Right atrium auricular region (tissue), 2 donors: ENCODE measurements at regions not wholly inside any gene's neighbourhood (a gene's known extent, or its start where the extent isn't known, plus 50 kb on each side); places are given as distances from the start of the nearest gene placed in this dataset.

Source experiments
- DNase-seq: peaks from one replicate; pipeline ENCODE4 v3.0.0-alpha.2; 2019; ENCODE audit warnings: low spot score
- H3K27ac ChIP-seq, 2 donors: fragments of 200-600 bp; sonication (generic); 1 replicate in 1 of 2; 2 replicates in 1 of 2; pipeline ENCODE4 v1.5.1; 2016 to 2019
- H3K27me3 ChIP-seq, 2 donors: fragments of 200-600 bp; sonication (generic); one replicate each; pipeline versions ENCODE4 v1.5.1 to v1.6.0; 2017 to 2019
- H3K36me3 ChIP-seq: fragments of 200-600 bp; sonication (generic); one replicate; pipeline ENCODE4 v1.5.1; 2016
- H3K4me1 ChIP-seq, 2 donors: fragments of 200-600 bp; sonication (generic); one replicate each; pipeline versions ENCODE4 v1.5.1 to v1.6.0; 2017 to 2019
- H3K4me3 ChIP-seq, 2 donors: fragments of 200-600 bp; sonication (generic); 1 replicate in 1 of 2; 2 replicates in 1 of 2; pipeline ENCODE4 v1.5.1; 2017 to 2019; ENCODE audit warnings: mild to moderate bottlenecking in 1 of 2, moderate library complexity in 1 of 2
- H3K9me3 ChIP-seq, 2 donors: fragments of 200-600 bp; sonication (generic); one replicate each; pipeline ENCODE4 v1.5.1; 2019
- CTCF ChIP-seq, 2 donors: fragments of 200-600 bp; sonication (generic); IDR thresholded peaks; one replicate each; pipeline ENCODE4 v1.5.1; 2019; ENCODE audit warnings: antibody characterized with exemption in 2 of 2

DNA sequence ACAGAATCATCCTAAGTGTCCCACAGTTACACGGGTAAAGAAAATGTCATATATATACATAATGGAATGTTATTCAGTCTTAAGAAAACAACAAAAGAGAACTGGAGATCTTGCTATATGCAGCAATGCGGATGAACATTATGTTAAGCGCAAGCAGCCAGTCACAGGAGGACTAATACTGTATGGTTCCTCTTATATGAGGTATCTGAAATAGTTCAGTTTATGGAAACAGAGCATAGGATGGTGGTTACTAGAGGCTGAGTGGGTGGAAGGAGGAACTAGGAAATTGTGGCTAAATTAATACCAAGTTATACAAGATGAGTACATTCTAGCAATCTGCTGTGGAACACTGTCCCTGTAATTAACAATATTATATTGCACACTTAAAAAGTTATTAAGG lies 834.3 kb downstream of the KCNT2 start:
- no peak for TF ChIP-seq CTCF (IDR thresholded peaks at IDR 0.05)
- no peaks in the 10 kb centered on the region for H3K9me3 ChIP-seq
- H3K4me3 ChIP-seq = no peak overlapping the region
- H3K27me3 ChIP-seq = no peaks in the 10 kb centered on the region
- no peaks in the 10 kb centered on the region for H3K4me1 ChIP-seq
- DNase-seq = no peak
- no peak overlapping the region for H3K27ac ChIP-seq
- no peaks in the 10 kb centered on the region for H3K36me3 ChIP-seq

GRCh38 chr1:195769461-195769860 lies 838.8 kb downstream of the KCNT2 start:
- DNase-seq = no peak
- no peak for TF ChIP-seq CTCF (IDR thresholded peaks at IDR 0.05)
- no peaks in the 10 kb centered on the region for H3K4me1 ChIP-seq

GRCh38 chr1:195768936-195769335 lies 839.3 kb downstream of the KCNT2 start:
- DNase-seq = no peak
- Histone ChIP-seq H3K27ac (no peak overlapping the region), H3K4me3 (no peak overlapping the region), H3K27me3 (no peaks in the 10 kb centered on the region), H3K4me1 (no peaks in the 10 kb centered on the region), H3K36me3 (no peaks in the 10 kb centered on the region), H3K9me3 (no peaks in the 10 kb centered on the region)
- no peak for TF ChIP-seq CTCF (IDR thresholded peaks at IDR 0.05)

More at GRCh38 chr1:195769461-195769860, 838.8 kb downstream of the KCNT2 start:
- Histone ChIP-seq H3K27me3 (no peaks in the 10 kb centered on the region), H3K9me3 (no peaks in the 10 kb centered on the region), H3K4me3 (no peak overlapping the region), H3K36me3 (no peaks in the 10 kb centered on the region), H3K27ac (no peak overlapping the region)

- Histone ChIP-seq H3K9me3 (no peaks in the 10 kb centered on the region), H3K27me3 (no peaks in the 10 kb centered on the region)
- TF ChIP-seq CTCF (IDR thresholded peaks at IDR 0.05) = no peak
Measured at GRCh38 chr1:195768377-195768776, 839.9 kb downstream of the KCNT2 start.

GRCh38 chr1:195766709-195767108 lies 841.5 kb downstream of the KCNT2 start:
- Histone ChIP-seq H3K27ac (no peak overlapping the region), H3K36me3 (no peaks in the 10 kb centered on the region), H3K4me1 (no peaks in the 10 kb centered on the region), H3K4me3 (no peak overlapping the region), H3K27me3 (no peaks in the 10 kb centered on the region), H3K9me3 (no peaks in the 10 kb centered on the region)
- no peak for DNase-seq
- no peak for TF ChIP-seq CTCF (IDR thresholded peaks at IDR 0.05)

More at GRCh38 chr1:195768377-195768776, 839.9 kb downstream of the KCNT2 start:
- DNase-seq = no peak
- Histone ChIP-seq H3K36me3 (no peaks in the 10 kb centered on the region), H3K4me1 (no peaks in the 10 kb centered on the region), H3K4me3 (no peak overlapping the region), H3K27ac (no peak overlapping the region)

- Histone ChIP-seq H3K27me3 (no peaks in the 10 kb centered on the region), H3K27ac (no peak overlapping the region), H3K36me3 (no peaks in the 10 kb centered on the region), H3K4me1 (no peaks in the 10 kb centered on the region), H3K4me3 (no peak overlapping the region), H3K9me3 (no peaks in the 10 kb centered on the region)
- no peak for DNase-seq
- no peak for TF ChIP-seq CTCF (IDR thresholded peaks at IDR 0.05)
Measured at GRCh38 chr1:195765099-195765498, 843.1 kb downstream of the KCNT2 start.
